Left lobe of liver (tissue), 2 donors: ENCODE measurements at regions not wholly inside any gene's neighbourhood (a gene's known extent, or its start where the extent isn't known, plus 50 kb on each side); places are given as distances from the start of the nearest gene placed in this dataset.
"Not testable (repeated sequence)": the region's sequence is repeated elsewhere in the genome, so short reads cannot be mapped to it uniquely, and the experiment has no call there.

ENCODE experiments used
- ATAC-seq: fragments of 200-7000 bp; cut with Tn5 transposase; one replicate; pipeline ENCODE4 v1.9.1; 2020; ENCODE audit warnings: mild to moderate bottlenecking, moderate library complexity
- DNase-seq: peaks from one replicate; pipeline ENCODE4 v3.0.0-alpha.2; 2020; ENCODE audit warnings: low spot score
- donor health status: DM: no; HTN: no; CAD: no; lungs with moderate emphysema.
- donor health status: DM: no; HTN: yes; CAD: no.

DNA sequence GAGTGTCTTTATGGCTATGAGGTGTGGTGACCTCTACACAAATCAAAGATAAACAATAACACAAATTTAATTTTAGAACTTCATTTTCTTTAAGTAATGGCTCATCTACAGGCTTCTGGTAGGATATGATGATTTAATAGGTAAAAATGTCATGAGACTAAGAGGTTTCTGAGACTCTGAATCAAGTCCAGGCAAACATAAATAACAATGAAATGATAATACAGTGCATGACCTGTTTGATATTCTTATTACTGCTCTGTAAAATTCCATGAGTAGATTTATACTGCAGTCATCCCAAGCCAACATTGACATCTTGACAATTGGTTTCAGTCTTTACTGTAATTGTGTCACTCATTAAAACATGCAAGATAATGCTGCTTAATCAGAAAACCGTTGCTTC, 936.8 kb downstream of the MCTP2 start:
- ATAC-seq (no peak), DNase-seq (no peak)

DNA sequence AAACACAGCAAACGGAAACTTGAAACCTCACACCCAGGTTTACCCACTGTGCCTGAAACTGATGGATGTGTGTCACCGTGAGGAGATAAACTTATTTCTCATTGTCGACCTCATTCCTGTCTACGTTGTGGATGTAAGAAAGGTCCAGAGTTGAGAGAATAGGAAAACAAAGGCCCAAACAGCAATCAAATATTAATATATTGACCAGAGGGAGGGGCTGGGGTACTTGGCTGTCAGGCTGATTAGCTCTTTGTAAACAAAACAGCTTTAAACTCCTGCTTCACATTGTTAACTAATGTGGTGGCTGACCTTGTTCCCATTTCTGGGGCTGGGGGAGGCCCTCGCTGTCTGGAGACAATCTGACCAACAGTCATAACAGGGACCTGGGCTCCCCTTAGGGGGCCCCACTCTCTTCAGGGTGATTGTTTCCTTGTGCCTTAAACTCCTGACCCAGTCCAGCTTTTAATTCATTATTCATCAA, 937.6 kb downstream of the MCTP2 start:
- ATAC-seq (no peak), DNase-seq (no peak)

DNA sequence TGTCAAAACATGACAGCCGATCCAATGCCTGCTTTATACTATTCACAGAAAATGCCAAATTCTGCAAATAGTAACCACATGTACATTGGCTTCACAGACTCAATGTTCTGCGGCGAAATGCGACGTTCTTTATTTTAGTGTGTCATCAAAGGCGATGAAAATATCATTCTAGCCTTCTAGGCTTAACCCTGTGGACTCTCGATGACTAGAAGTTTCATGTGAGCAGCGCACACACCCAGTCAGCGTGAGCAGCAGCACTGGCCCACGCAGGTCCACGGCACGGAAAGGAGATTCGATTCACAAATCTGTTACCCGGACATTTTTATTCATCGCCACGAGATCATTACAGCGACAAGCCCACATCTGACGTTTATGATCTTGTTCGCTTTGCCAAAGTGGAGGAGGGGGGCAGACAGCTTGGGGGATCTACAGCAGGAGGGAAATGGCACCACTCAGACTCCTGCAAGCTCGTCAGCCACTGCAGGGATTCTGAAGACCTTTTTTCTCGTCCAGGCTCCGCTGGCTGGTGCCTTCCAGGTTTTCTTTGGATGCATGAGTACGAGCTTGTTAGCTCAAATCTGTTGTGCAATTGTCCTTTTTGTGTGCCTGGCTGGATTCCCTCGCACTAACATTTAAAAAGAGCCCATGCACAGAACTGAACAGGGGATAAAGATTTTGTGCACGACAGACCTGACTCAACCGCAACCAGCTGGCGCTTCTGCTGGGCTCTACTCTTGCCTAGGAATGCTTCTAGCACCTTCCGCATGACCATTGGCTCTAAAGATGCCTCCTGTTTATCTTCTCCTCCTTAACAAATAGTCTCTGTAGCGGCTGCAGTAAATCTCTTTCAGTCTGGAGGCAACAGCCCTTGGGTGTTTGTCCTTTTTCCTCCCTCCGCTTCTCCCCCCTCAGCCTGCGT, 938.4 kb downstream of the MCTP2 start:
- peak; percentile 50 for ATAC-seq
- no peak for DNase-seq

DNA sequence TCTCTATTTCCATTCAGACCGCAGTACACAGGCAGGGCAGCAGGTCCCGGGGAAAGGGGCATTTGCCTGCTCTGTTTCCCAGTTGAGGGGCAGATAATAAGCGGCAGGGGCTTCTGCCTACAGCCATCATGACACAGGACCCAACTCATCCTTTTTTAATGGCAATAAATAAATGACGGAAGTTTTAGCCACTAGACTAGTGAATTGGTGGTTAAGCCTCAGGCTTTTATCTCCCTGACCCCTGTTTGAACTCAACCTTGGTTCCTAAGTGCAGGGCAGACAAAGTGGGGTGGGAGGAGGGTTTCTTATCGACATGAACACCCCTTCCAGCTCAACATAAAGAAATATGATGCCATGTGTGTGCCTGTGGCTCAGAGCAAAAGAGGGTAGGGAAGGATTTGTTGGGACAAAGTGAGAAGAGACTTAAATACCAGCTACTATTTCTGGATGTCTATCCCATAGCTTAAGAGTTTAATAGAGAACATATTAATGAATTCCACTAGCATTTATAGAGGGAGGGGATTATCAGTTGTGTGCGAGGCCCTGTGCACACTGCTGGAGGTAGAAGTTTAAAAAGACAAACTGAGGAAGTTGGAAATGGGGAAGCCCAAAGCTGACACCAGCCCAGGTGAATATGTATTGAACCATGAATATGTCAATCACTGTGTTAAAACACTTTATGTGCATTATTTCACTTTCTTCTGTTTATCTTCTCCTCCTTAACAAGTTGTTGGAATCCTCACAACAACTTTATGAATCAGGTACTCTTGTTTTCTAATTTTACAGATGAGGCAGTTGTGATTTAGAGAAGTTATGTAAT, 939.4 kb downstream of the MCTP2 start:
- ATAC-seq = no peak
- no peak for DNase-seq

- ATAC-seq (no peak), DNase-seq (no peak)
Measured at GRCh38 chr15:95171564-95171963, 940.2 kb downstream of the MCTP2 start.

GRCh38 chr15:95174301-95175259, 943.2 kb downstream of the MCTP2 start:
- ATAC-seq (no peak), DNase-seq (no peak)

GRCh38 chr15:95175914-95176658, 944.7 kb downstream of the MCTP2 start:
- DNase-seq = no peak
- no peak for ATAC-seq

GRCh38 chr15:95176794-95177577, 945.6 kb downstream of the MCTP2 start:
- ATAC-seq = no peak
- no peak for DNase-seq

GRCh38 chr15:95180530-95180929, 949.2 kb downstream of the MCTP2 start:
- ATAC-seq (no peak), DNase-seq (no peak)

DNA sequence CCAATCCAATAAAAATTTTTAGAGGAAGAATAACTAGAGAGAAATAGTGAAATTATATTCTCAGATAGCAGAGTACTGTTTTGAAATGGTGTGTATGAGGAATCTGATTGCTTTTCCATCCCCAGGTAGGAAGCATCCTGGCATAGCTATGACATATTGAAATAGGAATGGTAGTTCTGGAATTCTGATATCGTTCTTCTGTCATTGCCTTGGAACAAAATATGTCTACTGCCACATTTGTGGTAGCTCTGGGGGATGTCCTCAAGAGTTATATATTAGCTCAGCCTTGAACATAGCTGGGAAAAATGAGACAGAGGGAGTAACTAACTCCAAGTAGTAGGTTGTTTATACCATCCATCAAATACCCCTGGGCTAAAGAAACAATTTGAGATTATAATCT, 950.7 kb downstream of the MCTP2 start:
- ATAC-seq (no peak), DNase-seq (no peak)

DNA sequence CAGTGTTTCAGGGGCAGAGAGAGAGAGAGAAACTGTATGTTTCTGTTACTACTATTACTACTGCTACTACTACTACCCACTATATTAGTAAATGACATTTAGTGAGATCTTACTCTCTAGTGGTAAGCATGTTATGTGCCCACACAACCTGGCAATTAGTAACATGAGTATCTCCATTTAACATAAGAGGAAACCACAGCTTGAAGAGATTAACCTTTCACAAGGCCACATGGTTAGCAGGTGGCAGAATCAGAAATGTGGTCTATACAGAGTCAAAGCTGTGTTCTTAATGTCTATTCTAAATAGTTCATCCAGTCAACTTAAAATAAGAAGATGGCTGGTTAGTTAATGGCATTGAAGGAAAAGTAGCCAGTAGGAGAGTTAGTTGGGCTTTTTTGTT, 961.6 kb downstream of the MCTP2 start:
- DNase-seq = no peak

GRCh38 chr15:95194746-95195145, 963.4 kb downstream of the MCTP2 start:
- ATAC-seq (no peak), DNase-seq (no peak)

More for the DNA sequence above, 961.6 kb downstream of the MCTP2 start:
- no peak for ATAC-seq

- ATAC-seq = no peak
- no peak for DNase-seq
Measured at GRCh38 chr15:95196176-95196915, 965.0 kb downstream of the MCTP2 start.

DNA sequence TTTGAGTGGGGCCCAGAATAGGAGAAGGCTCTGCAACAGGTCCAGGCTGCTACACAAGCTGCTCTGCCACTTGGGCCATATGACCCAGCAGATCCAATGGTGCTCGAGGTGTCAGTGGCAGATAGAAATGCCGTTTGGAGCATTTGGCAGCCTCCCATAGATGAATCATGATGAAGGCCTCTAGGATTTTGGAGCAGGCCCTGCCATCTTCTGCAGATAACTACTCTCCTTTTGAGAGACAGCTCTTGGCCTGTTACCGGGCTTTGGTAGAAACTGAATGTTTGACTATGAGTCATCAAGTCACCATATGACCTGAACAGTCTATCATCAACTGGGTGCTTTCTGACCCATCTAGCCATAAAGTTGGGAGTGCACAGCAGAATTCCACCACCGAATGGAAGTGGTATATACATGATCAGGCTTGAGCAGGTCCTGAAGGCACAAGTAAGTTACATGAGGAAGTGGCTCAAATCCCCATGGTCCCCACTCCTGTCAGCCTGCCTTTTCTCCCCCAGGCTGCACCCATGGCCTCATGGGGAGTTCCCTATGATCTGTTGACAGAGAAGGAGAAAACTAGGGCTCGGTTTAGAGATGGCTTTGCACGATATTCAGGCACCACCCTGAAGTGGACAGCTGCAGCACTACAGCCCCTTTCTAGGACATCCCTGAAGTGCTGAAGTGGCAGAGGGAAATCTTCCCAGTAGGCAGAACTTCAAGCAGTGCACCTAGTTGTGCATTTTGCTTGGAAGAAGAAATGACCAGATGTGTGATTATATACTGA, 971.4 kb downstream of the MCTP2 start:
- DNase-seq (no peak), ATAC-seq (no peak)

- ATAC-seq = no peak
- no peak for DNase-seq
Measured at GRCh38 chr15:95205077-95205476, 973.7 kb downstream of the MCTP2 start.

DNA sequence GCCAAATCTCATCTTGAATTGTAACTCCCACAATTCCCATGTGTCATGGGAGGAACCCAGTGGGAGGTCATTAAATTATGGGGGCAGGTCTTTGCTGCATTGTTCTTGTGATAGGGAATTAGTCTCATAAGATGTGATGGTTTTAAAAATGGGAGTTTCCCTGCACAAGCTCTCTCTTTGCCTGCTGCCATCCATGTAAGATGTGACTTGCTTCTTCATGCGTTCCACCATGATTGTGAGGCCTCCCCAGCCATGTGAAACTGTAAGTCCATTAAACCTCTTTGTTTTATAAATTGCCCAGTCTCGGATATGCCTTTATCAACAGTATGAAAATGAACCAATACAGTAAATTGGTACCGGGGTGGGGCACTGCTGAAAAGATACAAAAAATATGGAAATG, 974.5 kb downstream of the MCTP2 start:
- not testable (repeated sequence) for ATAC-seq, DNase-seq

DNA sequence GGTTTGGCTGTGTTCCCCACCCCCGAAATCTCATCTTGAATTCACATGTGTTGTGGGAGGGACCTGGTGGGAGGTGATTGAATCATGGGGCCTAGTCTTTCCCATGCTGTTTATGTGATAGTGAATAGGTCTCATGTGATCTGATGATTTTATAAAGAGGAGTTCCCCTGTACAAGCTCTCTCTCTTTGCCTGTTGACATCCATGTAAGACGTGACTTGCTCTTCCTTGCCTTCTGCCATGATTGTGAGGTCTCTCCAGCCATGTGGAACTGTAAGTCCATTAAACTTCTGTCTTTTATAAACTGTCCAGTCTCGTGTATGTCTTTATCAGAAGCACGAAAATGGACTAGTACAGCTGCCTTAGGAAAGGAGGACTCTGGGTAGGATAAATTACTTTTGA, 976.7 kb downstream of the MCTP2 start:
- ATAC-seq (no peak), DNase-seq (no peak)

DNA sequence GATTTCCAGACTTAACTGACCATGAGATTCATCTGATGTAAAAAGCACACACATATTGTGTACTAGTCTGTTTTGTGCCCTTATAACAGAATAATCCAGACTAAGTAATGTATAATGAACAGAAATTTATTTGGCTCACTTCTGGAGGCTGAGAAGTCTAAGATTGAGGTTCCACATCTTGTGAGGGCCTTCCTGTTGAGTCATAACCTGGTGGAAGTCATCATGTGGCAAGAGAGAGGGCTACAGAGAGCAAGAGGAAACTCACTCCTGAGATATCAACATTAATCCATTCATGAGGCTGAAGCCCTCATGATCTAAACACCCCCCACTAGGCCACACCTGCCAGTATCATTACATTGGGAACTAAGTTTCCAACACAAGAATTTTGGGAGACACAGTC, 977.6 kb downstream of the MCTP2 start:
- no peak for ATAC-seq

More for the DNA sequence above, 977.6 kb downstream of the MCTP2 start:
- DNase-seq = no peak
